G401 (cell line): ENCODE measurements at regions not wholly inside any gene's neighbourhood (a gene's known extent, or its start where the extent isn't known, plus 50 kb on each side); places are given as distances from the start of the nearest gene placed in this dataset.

ENCODE experiments used
- DNase-seq: peaks from one replicate; pipeline ENCODE4 v3.0.0-alpha.2; 2015; ENCODE audit warnings: low spot score
- in situ Hi-C: cut with HindIII; loops from 2 replicates; pipeline ENCODE4 v1.10.0; 2016; ENCODE audit warnings: low sequenced_read_pairs, mixed read lengths

- in situ Hi-C loops: no loop called here
- DNase-seq: no peak
Measured at GRCh38 chr1:104854529-104854928, 1104.8 kb downstream of the AMY1C start.

GRCh38 chr1:104855550-104855949 is 1105.9 kb downstream of the AMY1C start:
- DNase-seq: no peak
- in situ Hi-C loops: no loop called here

GRCh38 chr1:104856091-104856490 is 1106.4 kb downstream of the AMY1C start:
- in situ Hi-C loops: no loop called here
- no peak for DNase-seq

- no peak for DNase-seq
- in situ Hi-C loops: no loop called here
Measured at GRCh38 chr1:104856518-104856917, 1106.8 kb downstream of the AMY1C start.

- in situ Hi-C loops: no loop called here
- DNase-seq: no peak
Measured at GRCh38 chr1:104868794-104869193, 1119.1 kb downstream of the AMY1C start.

GRCh38 chr1:104874044-104874443 is 1124.3 kb downstream of the AMY1C start:
- in situ Hi-C loops: no loop called here
- DNase-seq: no peak

GRCh38 chr1:104878203-104878909 is 1128.7 kb downstream of the AMY1C start:
- DNase-seq: no peak
- in situ Hi-C loops: no loop called here

- in situ Hi-C loops: no loop called here
- no peak for DNase-seq
Measured at GRCh38 chr1:104884939-104885338, 1135.2 kb downstream of the AMY1C start.

GRCh38 chr1:104905322-104905721 is 1155.6 kb downstream of the AMY1C start:
- in situ Hi-C loops: no loop called here
- no peak for DNase-seq

GRCh38 chr1:104906141-104906540 is 1156.4 kb downstream of the AMY1C start:
- no peak for DNase-seq
- in situ Hi-C loops: no loop called here

- in situ Hi-C loops: no loop called here
Measured at GRCh38 chr1:104919188-104919587, 1169.5 kb downstream of the AMY1C start.

GRCh38 chr1:104921525-104921924 is 1171.8 kb downstream of the AMY1C start:
- no peak for DNase-seq
- in situ Hi-C loops: no loop called here

More at GRCh38 chr1:104919188-104919587, 1169.5 kb downstream of the AMY1C start:
- no peak for DNase-seq

GRCh38 chr1:104923075-104923474 is 1173.4 kb downstream of the AMY1C start:
- DNase-seq: no peak
- in situ Hi-C loops: no loop called here

GRCh38 chr1:104929280-104929679 is 1179.6 kb downstream of the AMY1C start:
- DNase-seq: no peak
- in situ Hi-C loops: no loop called here

GRCh38 chr1:104932030-104932915 is 1182.6 kb downstream of the AMY1C start:
- DNase-seq: no peak
- in situ Hi-C loops: no loop called here

GRCh38 chr1:104932949-104933679 is 1183.4 kb downstream of the AMY1C start:
- DNase-seq: no peak
- in situ Hi-C loops: no loop called here

- in situ Hi-C loops: no loop called here
- no peak for DNase-seq
Measured at GRCh38 chr1:104933846-104934245, 1184.1 kb downstream of the AMY1C start.

GRCh38 chr1:104945406-104945805 is 1195.7 kb downstream of the AMY1C start:
- DNase-seq: no peak
- in situ Hi-C loops: no loop called here

- DNase-seq: no peak
Measured at GRCh38 chr1:104946558-104947210, 1197.0 kb downstream of the AMY1C start.

More at GRCh38 chr1:104946558-104947210, 1197.0 kb downstream of the AMY1C start:
- in situ Hi-C loops: no loop called here
